ENCODE measurements at regions not wholly inside any gene's neighbourhood (a gene's known extent, or its start where the extent isn't known, plus 50 kb on each side); places are given as distances from the start of the nearest gene placed in this dataset.

- no peak for DNase-seq (ENCODE audit: low read depth)
These were observed 71.3 kb upstream of the STT3B start for GRCh38 chr3:31461426-31461825.

- DNase-seq (ENCODE audit: low read depth) = peak; percentile 48
These were observed 70.6 kb upstream of the STT3B start for GRCh38 chr3:31462050-31462569.

GRCh38 chr3:31465999-31466398, 66.7 kb upstream of the STT3B start:
- no peak for DNase-seq (ENCODE audit: low read depth)

- no peak for DNase-seq (ENCODE audit: low read depth)
These were observed 65.9 kb upstream of the STT3B start for GRCh38 chr3:31466866-31467265.

GRCh38 chr3:31468433-31468832, 64.3 kb upstream of the STT3B start:
- no peak for DNase-seq (ENCODE audit: low read depth)

GRCh38 chr3:31469385-31469784, 63.3 kb upstream of the STT3B start:
- DNase-seq (ENCODE audit: low read depth) = no peak

GRCh38 chr3:31472479-31473390, 60.0 kb upstream of the STT3B start:
- no peak for DNase-seq (ENCODE audit: low read depth)

GRCh38 chr3:31476209-31476608, 56.5 kb upstream of the STT3B start:
- DNase-seq (ENCODE audit: low read depth) = no peak

- no peak for DNase-seq (ENCODE audit: low read depth)
These were observed 53.3 kb upstream of the STT3B start for GRCh38 chr3:31479431-31479830.

- no peak for DNase-seq (ENCODE audit: low read depth)
These were observed 51.0 kb upstream of the STT3B start for GRCh38 chr3:31481697-31482096.

- DNase-seq (ENCODE audit: low read depth) = no peak
These were observed 50.1 kb upstream of the STT3B start for GRCh38 chr3:31482493-31483200.

Data from CMK (cell line).